ENCODE measurements at regions not wholly inside any gene's neighbourhood (a gene's known extent, or its start where the extent isn't known, plus 50 kb on each side); places are given as distances from the start of the nearest gene placed in this dataset.

GRCh38 chr5:123807177-123807945 lies 295.4 kb downstream of the CSNK1G3 start:
- Histone ChIP-seq H3K9me2 (ENCODE audit: insufficient read depth) (no peaks in the 10 kb centered on the region), H3K4me3 (replicated peaks in 1 of 2; ENCODE audit: low read depth in 1 of 2, low read length in 2 of 2) (no peak overlapping the region), H3K27ac (ENCODE audit: low read depth, low read length) (no peak overlapping the region), H3K36me3 (ENCODE audit: control insufficient read depth in 1 of 2, insufficient read depth in 2 of 2, low read length in 2 of 2) (no peaks in the 10 kb centered on the region), H3K79me2 (ENCODE audit: insufficient read depth, low read length) (no peaks in the 10 kb centered on the region), H2AFZ (ENCODE audit: low read depth, low read length, poor library complexity, severe bottlenecking) (no peak overlapping the region), H3K4me2 (ENCODE audit: low read length) (no peak overlapping the region), H3K27me3 (ENCODE audit: insufficient read depth, low read length) (no peaks in the 10 kb centered on the region), H4K20me1 (ENCODE audit: insufficient read depth) (no peaks in the 10 kb centered on the region), H3K9ac (ENCODE audit: low read length) (no peak overlapping the region), H3K4me1 (ENCODE audit: control insufficient read depth in 1 of 2, insufficient read depth in 2 of 2, low read length in 2 of 2) (no peaks in the 10 kb centered on the region), H3K9me3 (ENCODE audit: control insufficient read depth in 1 of 2, insufficient read depth in 1 of 2, low read depth in 1 of 2, low read length in 2 of 2) (no peaks in the 10 kb centered on the region)
- intact Hi-C loops (cut with micrococcal nuclease): no loop called here
- ChIA-PET POLR2A (no interaction called here), RAD21 (ENCODE audit: low non-redundant PET in 1 of 2, low total read pairs in 2 of 2, uncharacterized antibody in 2 of 2, unreplicated experiment in 2 of 2) (no interaction called here), CTCF (no interaction called here)
- DNase-seq (ENCODE audit: low read depth, low spot score) (no peak), ATAC-seq (no peak)
- TF ChIP-seq MAX (IDR thresholded peaks at IDR 0.05) (no peak), POLR2AphosphoS5 (IDR thresholded peaks at IDR 0.05; ENCODE audit: low read depth, low read length) (no peak), ZBTB33 (IDR thresholded peaks at IDR 0.05; ENCODE audit: extremely low read depth, insufficient replicate concordance, low read length) (no peak), TCF7L2 (IDR thresholded peaks at IDR 0.05; ENCODE audit: borderline replicate concordance, extremely low read depth, insufficient read depth, insufficient read length) (no peak), SRF (IDR thresholded peaks at IDR 0.05; ENCODE audit: low read depth) (no peak), EZH2 (IDR thresholded peaks at IDR 0.05) (no peak), FOSL1 (IDR thresholded peaks at IDR 0.05; ENCODE audit: low read depth) (no peak), EGR1 (IDR thresholded peaks at IDR 0.05; ENCODE audit: low read depth) (no peak), ZFX (IDR thresholded peaks at IDR 0.05) (no peak), EZH2phosphoT487 (IDR thresholded peaks at IDR 0.05; ENCODE audit: borderline replicate concordance) (no peak), CBX3 (IDR thresholded peaks at IDR 0.05; ENCODE audit: low read depth) (no peak), REST (IDR thresholded peaks at IDR 0.05; ENCODE audit: low read depth) (no peak), JUND (IDR thresholded peaks at IDR 0.05) (no peak), RAD21 (IDR thresholded peaks at IDR 0.05; ENCODE audit: low read depth) (no peak), SIN3A (IDR thresholded peaks at IDR 0.05; ENCODE audit: low read depth) (no peak), CEBPB (IDR thresholded peaks at IDR 0.05; ENCODE audit: low read depth) (no peak), POLR2A (IDR thresholded peaks at IDR 0.05; ENCODE audit: borderline replicate concordance, extremely low read depth, insufficient read depth, insufficient read length) (no peak)
- TF ChIP-seq, protein P1, sequence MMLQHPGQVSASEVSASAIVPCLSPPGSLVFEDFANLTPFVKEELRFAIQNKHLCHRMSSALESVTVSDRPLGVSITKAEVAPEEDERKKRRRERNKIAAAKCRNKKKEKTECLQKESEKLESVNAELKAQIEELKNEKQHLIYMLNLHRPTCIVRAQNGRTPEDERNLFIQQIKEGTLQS (IDR thresholded peaks at IDR 0.05): no peak
- TF ChIP-seq, protein P2, sequence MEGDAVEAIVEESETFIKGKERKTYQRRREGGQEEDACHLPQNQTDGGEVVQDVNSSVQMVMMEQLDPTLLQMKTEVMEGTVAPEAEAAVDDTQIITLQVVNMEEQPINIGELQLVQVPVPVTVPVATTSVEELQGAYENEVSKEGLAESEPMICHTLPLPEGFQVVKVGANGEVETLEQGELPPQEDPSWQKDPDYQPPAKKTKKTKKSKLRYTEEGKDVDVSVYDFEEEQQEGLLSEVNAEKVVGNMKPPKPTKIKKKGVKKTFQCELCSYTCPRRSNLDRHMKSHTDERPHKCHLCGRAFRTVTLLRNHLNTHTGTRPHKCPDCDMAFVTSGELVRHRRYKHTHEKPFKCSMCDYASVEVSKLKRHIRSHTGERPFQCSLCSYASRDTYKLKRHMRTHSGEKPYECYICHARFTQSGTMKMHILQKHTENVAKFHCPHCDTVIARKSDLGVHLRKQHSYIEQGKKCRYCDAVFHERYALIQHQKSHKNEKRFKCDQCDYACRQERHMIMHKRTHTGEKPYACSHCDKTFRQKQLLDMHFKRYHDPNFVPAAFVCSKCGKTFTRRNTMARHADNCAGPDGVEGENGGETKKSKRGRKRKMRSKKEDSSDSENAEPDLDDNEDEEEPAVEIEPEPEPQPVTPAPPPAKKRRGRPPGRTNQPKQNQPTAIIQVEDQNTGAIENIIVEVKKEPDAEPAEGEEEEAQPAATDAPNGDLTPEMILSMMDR (IDR thresholded peaks at IDR 0.05 in 2 of 3, conservative IDR thresholded peaks at IDR 0.05 in 1 of 3; ENCODE audit: borderline replicate concordance in 1 of 3, insufficient read depth in 1 of 3, low read depth in 2 of 3, low read length in 2 of 3): no peak
- BruUV-seq (replicated peaks): no TSS peak

Data from HCT116 (cell line).